C4-2B (cell line): ENCODE measurements at regions not wholly inside any gene's neighbourhood (a gene's known extent, or its start where the extent isn't known, plus 50 kb on each side); places are given as distances from the start of the nearest gene placed in this dataset.

Experiments
- ZFX ChIP-seq: fragments of 450-650 bp; IDR thresholded peaks from 2 replicates; pipeline ENCODE4 v1.6.1; 2017
- TF ChIP-seq, protein P1 (sequence below): fragments of 450-650 bp; conservative IDR thresholded peaks from 2 replicates; pipeline ENCODE4 v1.5.1; 2017; ENCODE audit warnings: mild to moderate bottlenecking

DNA sequence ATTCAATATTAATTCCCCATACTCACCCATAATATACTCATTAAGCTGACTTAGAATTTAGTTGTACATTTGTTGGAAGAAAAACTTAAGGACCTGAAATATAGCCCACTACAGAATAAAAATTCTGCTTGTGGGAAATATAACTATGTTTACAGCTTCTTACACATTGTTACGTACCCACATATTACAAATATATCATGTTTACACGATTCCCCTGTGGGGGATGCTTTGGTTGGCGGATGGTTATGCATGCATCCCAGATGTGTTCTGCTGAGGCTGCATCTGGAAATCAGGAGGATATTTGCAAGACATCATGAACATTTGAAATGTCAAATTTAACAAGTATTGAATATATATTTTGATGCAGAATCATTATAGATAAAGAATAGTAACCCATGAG is 79.5 kb upstream of the KL start:
- TF ChIP-seq, protein P1, sequence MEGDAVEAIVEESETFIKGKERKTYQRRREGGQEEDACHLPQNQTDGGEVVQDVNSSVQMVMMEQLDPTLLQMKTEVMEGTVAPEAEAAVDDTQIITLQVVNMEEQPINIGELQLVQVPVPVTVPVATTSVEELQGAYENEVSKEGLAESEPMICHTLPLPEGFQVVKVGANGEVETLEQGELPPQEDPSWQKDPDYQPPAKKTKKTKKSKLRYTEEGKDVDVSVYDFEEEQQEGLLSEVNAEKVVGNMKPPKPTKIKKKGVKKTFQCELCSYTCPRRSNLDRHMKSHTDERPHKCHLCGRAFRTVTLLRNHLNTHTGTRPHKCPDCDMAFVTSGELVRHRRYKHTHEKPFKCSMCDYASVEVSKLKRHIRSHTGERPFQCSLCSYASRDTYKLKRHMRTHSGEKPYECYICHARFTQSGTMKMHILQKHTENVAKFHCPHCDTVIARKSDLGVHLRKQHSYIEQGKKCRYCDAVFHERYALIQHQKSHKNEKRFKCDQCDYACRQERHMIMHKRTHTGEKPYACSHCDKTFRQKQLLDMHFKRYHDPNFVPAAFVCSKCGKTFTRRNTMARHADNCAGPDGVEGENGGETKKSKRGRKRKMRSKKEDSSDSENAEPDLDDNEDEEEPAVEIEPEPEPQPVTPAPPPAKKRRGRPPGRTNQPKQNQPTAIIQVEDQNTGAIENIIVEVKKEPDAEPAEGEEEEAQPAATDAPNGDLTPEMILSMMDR, result no peak
- no peak for TF ChIP-seq ZFX
